ENCODE measurements at regions not wholly inside any gene's neighbourhood (a gene's known extent, or its start where the extent isn't known, plus 50 kb on each side); places are given as distances from the start of the nearest gene placed in this dataset.
"Not testable (repeated sequence)": the region's sequence is repeated elsewhere in the genome, so short reads cannot be mapped to it uniquely, and the experiment has no call there.

DNA sequence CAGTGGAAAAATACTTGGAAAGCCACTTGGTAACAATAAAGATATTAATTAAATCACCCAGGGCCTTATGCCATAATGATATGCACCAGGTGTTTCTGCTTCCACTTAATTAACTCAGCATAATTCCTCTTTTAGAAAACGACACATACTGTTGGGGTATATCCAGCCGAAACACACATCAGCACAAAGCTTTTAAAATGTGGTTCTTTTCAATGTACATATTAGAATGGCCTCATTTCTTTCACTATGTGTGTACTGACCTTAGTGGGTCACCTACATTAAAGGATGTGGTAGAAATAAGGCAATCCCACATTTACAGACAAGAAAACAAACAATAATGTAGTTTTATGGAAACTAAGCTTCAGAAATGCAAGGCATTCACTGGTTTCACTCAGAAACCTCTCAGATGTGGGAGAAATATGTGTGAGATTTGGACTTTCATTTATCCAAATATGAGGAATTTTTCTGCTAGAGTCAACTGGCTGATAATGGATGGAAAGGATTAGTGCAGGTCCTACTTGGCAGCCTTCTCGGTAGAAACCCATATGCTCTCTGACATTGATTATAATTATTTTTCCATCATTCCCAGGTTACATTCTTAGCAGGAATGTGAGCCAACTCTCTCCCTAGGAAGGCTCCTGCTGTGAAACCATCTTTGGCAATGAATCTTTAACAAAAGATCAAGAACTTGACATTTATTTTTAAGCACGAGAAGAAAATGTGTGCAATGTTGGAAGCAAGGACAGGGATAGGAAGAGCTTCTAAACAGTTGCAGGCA is 66.7 kb upstream of the DHX40 start:
- Mint-ChIP-seq H3K36me3 (ENCODE audit: low read depth) (peaks cover 3% of the 10 kb centered on the region), H3K27me3 (ENCODE audit: low read depth, poor library complexity) (peaks cover 18% of the 10 kb centered on the region), H3K27ac (no peak overlapping the region), H3K4me3 (no peak overlapping the region), H3K9me3 (peaks cover 15% of the 10 kb centered on the region), H3K4me1 (peaks cover 5% of the 10 kb centered on the region)
- DNase-seq, result no peak
- TF ChIP-seq CTCF (IDR thresholded peaks at IDR 0.05), result no peak

GRCh38 chr17:59500086-59500655 is 65.2 kb upstream of the DHX40 start:
- DNase-seq; H3K4me3 Mint-ChIP-seq; H3K4me1 Mint-ChIP-seq; H3K27ac Mint-ChIP-seq; H3K9me3 Mint-ChIP-seq; H3K36me3 Mint-ChIP-seq (ENCODE audit: low read depth): not testable (repeated sequence)
- H3K27me3 Mint-ChIP-seq (ENCODE audit: low read depth, poor library complexity), result peaks cover 19% of the 10 kb centered on the region

- no peak for DNase-seq
- Mint-ChIP-seq H3K27ac (no peak overlapping the region), H3K36me3 (ENCODE audit: low read depth) (peaks cover 3% of the 10 kb centered on the region), H3K4me3 (no peak overlapping the region), H3K4me1 (no peaks in the 10 kb centered on the region), H3K27me3 (ENCODE audit: low read depth, poor library complexity) (peaks cover 14% of the 10 kb centered on the region), H3K9me3 (peaks cover 6% of the 10 kb centered on the region)
- TF ChIP-seq CTCF (IDR thresholded peaks at IDR 0.05), result no peak
Measured at GRCh38 chr17:59501690-59502089, 63.7 kb upstream of the DHX40 start.

- no peak for DNase-seq
- no peak overlapping the region for H3K27ac Mint-ChIP-seq
- no peak overlapping the region for H3K4me3 Mint-ChIP-seq
- peaks cover 3% of the 10 kb centered on the region for H3K36me3 Mint-ChIP-seq (ENCODE audit: low read depth)
- peaks cover 14% of the 10 kb centered on the region for H3K27me3 Mint-ChIP-seq (ENCODE audit: low read depth, poor library complexity)
- no peaks in the 10 kb centered on the region for H3K4me1 Mint-ChIP-seq
- no peak for TF ChIP-seq CTCF (IDR thresholded peaks at IDR 0.05)
- peaks cover 6% of the 10 kb centered on the region for H3K9me3 Mint-ChIP-seq
Measured at GRCh38 chr17:59502800-59503199, 62.6 kb upstream of the DHX40 start.

DNA sequence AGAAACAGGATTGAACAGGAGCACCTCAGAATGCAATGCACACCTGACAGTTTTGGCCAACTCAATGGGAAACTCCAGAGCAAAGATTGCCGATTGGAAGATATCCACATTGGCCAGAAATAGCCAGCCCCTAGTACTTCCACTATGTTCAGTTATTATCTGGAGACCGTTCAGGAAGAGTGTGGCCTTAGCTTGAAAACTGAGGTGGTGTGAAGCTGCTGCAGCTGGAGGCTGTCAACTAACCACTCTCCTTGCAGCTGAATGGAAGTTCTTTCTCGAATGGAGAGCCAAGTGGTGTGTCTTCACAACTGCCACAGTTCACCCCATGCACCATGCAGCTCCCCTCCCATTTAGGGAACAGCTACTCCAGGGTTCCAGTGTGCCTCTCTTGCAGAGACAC is 61.9 kb upstream of the DHX40 start:
- no peak overlapping the region for H3K27ac Mint-ChIP-seq
- peaks cover 3% of the 10 kb centered on the region for H3K36me3 Mint-ChIP-seq (ENCODE audit: low read depth)
- no peaks in the 10 kb centered on the region for H3K4me1 Mint-ChIP-seq
- DNase-seq, result no peak
- no peak overlapping the region for H3K4me3 Mint-ChIP-seq
- no peak for TF ChIP-seq CTCF (IDR thresholded peaks at IDR 0.05)
- peaks cover 14% of the 10 kb centered on the region for H3K27me3 Mint-ChIP-seq (ENCODE audit: low read depth, poor library complexity)
- peaks cover 6% of the 10 kb centered on the region for H3K9me3 Mint-ChIP-seq

- H3K4me1 Mint-ChIP-seq, result no peaks in the 10 kb centered on the region
- peaks cover 14% of the 10 kb centered on the region for H3K27me3 Mint-ChIP-seq (ENCODE audit: low read depth, poor library complexity)
- no peaks in the 10 kb centered on the region for H3K9me3 Mint-ChIP-seq
- TF ChIP-seq CTCF (IDR thresholded peaks at IDR 0.05), result no peak
- no peak overlapping the region for H3K4me3 Mint-ChIP-seq
- no peak overlapping the region for H3K27ac Mint-ChIP-seq
- no peaks in the 10 kb centered on the region for H3K36me3 Mint-ChIP-seq (ENCODE audit: low read depth)
- DNase-seq, result no peak
Measured at GRCh38 chr17:59504821-59505220, 60.6 kb upstream of the DHX40 start.
